GM19025 (cell line): ENCODE measurements at regions not wholly inside any gene's neighbourhood (a gene's known extent, or its start where the extent isn't known, plus 50 kb on each side); places are given as distances from the start of the nearest gene placed in this dataset.

ENCODE experiments used
- ATAC-seq: cut with Tn5 transposase; IDR thresholded peaks from one replicate; pipeline ENCODE4 v1.9.1; 2021; ENCODE audit warnings: mild to moderate bottlenecking, low read depth, moderate library complexity; ENCODE audit not compliant: unreplicated experiment

DNA sequence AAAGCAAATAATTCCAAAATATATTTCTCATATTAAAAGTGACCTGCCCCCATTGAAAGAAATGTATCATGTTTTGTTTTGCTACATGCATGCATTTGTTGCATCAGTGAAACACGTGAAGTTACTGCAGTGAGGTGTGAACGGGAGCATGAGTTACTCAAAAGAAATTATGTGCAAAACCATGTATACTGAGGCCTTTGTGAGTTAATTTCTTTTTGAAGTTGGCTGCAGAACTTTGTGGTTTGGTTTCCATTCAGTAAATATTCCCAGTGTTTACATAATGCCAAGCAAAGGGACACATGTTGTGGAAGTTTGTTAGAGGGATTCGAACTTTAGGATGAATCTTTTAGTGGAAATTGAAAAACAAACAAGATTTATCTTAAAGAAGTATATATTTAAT is 619.4 kb upstream of the ADAMTS5 start:
- no peak for ATAC-seq

DNA sequence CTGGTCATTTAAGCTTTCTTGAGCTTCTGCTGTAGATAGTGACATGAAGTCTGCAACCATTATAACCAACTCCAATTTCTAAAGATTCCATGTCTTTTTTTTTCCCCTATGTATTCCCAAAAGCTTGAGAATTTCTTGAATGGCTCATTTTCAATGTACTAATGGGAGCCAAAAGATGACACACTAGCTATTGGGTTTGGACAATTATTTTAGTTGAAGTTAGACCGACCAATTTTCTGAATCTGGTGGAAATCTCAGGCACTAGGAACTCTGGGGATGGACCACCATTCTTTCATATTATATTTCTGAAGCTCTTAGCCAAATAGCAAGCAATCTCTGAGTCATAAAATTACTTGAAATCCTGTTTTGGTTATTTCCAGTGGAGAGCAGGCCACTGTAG is 617.4 kb upstream of the ADAMTS5 start:
- ATAC-seq = no peak

DNA sequence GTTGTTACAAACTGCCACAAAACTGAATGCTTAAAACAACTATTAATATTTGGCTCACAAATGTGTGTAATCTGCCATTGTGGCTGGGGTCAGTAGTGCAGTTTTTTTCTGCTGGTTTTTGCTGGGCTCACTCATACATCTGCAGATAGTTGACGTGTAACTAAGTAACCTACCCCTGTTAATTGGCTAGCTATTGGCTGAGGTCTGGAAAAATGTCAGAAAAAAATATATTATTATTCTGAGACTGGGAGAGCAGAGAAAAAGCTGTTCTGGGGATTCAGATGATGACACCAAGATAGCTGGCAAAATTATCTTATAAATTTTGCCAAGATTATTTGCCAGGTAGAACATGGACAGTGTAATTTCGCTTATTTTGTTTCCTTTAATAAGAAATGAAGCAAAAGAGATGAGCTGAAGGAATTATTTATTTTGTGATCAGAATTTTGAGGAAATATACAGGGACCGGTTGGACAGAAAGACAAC is 616.1 kb upstream of the ADAMTS5 start:
- ATAC-seq = no peak

DNA sequence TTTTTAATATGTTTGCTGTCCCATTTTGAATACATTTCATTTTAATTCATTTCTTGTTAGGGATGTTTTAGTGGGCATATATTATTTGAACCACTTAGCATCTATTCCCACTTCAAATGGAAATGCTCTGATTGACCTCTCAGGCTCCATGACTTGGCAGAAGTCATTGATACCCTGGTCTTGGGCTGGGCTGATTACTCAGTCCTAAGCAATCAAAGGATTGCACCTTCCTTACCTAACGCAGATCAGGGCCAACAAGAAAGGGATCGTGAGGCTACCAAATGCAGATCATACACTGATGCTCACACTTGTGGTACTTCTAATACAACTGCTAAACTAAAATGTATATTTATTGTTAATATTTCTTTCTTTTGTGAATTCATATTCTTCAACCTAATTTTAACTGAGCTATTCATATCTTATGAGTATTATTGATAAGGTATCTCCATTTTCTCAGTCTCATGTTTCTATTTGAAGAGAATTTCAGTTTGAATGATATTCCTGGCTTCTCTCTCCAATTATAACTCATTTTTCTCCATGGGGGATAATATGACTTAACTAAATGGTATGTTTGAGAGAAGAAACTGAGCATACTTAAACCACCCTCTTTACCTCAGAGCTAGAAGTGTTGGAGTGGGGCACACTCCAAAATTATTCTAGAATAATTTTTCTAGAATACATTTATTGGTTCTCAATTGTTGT is 615.5 kb upstream of the ADAMTS5 start:
- ATAC-seq = no peak

DNA sequence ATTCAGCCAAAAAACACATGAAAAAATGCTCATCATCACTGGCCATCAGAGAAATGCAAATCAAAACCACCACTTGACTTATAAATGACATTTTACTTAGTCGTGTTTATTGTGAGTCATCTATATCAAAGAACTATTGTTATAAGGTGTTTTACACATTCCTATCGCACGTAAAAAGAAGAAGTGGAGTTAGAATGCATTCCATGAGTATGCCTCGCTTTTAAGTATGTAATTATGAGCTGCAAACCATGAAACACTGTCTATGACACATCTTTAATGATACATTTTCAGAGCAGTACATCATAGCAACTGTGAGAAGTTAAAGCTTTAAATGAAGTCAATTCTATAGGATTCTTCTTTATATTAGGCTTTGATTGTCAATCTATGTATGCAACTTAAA is 614.3 kb upstream of the ADAMTS5 start:
- ATAC-seq = no peak

DNA sequence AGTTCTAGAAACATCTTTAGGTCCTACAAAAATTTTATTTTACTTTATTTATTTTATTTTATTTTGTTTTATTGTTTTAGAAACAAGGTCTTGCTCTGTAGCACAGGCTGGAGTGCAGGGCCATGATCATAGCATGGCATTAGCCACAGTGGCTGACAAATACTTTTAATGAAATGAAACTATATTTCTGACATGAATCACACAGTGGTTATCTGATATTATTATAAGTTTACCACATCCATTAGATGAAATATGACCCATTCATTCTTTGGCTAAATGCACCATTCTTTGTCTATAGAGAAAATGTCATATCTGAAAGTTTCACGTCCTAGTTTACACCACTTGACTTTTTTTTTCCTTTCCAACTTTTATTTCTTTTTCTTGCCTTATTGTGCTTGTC is 613.4 kb upstream of the ADAMTS5 start:
- ATAC-seq = no peak

DNA sequence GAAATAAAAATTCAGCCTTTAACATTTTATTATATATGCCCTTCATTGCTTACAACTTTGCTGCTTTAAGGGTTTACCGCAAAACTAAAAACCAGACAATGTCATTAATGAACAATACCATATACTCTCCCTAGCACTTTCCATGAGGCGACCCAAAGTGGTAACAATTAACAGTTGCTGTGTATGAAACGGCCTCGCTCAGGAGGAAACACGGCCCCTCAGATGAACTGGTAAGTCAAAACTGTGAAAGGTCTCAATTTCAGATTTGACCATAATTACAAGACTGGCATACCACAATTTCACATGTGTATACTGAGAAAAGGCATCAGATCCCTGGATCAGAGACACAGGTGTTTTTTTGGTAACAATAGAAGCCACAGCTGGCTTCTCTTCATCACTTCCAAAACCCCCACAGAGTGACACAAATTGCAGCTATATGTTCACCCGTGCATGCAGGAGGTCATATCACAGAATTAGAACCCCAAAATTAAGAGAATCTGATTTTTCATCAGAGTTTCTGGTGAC is 611.9 kb upstream of the ADAMTS5 start:
- ATAC-seq = no peak

DNA sequence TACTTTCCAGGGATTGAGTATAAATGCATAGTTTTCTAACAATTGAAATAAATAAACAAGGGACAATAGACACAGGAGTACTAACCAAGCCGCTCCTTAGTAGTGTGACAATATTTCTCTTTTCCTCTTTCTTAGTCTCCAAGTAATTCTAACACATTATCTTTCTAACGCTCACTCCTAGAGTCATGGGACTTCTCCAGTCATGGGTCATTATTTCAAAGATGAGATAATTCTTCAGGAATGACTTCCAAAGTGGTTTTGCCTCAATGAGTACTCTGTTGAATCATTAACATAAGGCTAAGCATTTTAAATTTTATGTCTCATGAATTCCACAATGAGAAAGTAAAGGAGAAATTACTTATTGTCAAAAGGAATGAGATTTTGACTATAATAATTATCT is 605.8 kb upstream of the ADAMTS5 start:
- no peak for ATAC-seq

DNA sequence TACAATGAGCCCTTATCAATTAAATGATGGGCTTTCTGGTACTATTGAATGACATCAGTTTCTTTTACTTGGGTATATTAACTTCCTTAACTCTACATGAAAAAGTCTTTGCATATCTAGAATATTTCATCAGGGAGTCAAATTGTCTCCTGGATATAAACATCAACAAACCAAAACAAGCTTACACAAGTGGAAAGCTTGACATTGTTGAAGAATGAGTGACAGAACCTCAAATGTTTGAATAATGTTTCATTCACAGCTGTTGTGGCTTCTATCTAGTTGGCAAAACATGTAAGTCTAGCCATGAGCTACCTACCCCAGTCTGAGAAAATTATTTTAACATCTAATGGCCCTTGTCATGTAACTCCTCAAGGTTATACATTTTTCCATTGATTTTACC is 604.8 kb upstream of the ADAMTS5 start:
- ATAC-seq = no peak

DNA sequence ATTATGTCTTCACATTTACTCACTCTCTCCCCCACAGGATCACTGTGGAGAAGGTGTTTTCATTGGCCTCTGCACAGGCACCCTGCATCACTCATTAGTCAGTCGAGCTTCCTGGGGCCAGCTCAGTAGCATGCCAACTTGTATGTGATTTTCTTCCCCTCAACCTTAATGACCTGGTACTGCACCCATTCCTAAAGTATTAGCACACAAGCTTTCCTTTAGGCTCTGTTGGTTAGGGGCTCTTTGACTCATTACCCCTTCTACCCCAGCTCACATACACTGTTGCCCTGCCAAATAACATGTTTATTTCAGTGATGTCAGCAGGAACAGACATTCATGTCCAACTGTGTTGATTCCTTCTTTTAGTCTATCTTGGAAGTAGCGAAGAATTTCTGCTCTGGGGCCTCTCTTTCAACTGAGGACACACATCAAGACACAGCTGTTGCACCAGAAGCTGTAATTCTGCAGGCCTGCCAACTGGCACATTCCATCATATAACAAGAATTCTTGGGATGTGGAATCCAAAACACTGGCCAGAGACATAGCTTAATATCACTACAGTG is 603.5 kb upstream of the ADAMTS5 start:
- no peak for ATAC-seq

DNA sequence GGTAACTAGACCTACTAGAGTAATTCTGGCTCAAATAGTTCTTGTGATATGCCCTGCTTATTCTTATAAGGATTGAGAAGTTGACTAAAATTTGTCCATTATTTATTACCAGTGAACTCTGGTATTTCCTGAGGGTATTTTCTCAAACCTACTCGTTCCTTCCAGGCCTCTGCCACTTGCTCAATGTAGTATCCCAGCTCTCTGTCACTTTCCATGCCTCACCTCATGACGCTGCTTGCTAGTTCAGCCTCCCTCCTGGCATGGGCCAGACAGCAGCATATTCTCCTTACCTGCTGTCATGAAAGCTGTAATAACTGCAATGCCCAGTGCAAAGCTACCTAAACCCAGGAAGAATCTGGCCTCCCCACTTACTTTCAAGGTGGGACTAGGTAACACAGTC is 602.9 kb upstream of the ADAMTS5 start:
- ATAC-seq = no peak

DNA sequence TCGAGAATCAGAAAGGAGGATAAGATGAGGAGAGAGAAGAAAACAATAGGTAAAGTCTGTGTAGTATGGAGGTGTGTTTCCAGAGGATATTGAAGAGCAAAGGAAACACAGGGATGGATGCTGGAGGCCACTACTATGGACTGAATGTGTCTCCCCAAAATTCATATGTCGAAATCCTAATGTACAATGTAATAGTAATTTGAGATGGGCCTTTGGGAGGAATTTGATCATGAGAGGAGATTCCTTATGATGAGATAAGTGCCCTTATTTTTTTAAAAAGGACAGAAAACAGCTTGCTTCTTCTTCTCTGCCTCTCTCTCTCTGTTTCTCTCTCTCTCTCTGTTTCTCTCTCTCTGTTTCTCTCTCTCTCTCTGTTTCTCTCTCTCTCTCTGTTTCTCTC is 602.2 kb upstream of the ADAMTS5 start:
- no peak for ATAC-seq

DNA sequence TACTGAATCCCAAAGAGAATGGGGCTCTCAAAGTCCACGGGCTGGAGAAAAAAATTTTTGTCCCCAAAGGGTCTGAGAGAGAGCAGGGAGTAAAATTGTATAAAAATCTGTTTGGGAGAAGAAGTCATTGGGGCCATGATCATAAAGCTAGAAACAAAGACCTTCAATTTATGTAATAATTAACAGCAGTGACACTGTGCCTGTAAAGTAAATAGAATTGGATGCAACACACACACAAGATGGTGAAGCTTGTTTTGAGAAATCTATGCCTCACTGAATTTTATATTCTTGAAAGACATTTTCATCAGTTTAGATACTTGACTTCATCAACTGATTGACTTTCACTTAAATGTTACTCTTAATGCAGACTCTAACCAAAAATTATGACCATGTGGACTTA is 600.5 kb upstream of the ADAMTS5 start:
- ATAC-seq = no peak

DNA sequence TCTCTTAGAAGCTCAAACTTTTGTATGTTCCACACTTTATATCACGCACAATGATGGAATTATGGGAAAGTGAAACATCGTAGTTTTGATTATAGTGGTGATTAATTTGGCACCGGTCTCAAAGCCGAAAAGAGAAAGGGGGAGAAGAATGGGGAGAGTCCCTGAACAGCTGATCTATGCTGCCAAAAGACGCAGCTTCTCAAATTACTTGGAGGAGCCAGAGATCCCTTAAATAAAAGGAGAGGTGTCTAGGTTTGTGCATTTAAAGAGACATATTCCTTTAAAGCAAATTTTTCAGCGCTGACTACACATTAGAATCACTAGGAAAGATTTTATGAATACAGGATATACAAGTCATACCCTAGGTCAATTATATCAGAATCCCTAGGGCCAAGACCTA is 599.6 kb upstream of the ADAMTS5 start:
- no peak for ATAC-seq

DNA sequence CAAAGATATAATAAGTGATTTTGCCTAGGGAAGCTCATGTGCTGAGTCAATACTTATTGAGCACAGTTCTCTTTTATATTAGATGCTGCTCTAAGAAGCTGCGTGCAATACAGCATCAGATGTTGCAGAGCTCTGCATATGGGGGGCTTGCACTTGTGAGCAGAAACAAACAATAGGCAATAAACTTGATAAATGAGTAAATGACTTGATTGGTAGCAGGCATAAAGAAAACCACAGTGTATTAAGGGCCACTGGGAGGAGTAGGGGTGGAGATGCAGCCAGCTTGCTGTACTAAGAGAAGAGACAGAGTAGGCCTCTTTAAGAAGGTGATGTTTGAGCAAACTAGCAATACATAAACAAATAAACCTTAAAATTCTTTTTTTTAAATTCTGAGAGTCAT is 598.5 kb upstream of the ADAMTS5 start:
- no peak for ATAC-seq

DNA sequence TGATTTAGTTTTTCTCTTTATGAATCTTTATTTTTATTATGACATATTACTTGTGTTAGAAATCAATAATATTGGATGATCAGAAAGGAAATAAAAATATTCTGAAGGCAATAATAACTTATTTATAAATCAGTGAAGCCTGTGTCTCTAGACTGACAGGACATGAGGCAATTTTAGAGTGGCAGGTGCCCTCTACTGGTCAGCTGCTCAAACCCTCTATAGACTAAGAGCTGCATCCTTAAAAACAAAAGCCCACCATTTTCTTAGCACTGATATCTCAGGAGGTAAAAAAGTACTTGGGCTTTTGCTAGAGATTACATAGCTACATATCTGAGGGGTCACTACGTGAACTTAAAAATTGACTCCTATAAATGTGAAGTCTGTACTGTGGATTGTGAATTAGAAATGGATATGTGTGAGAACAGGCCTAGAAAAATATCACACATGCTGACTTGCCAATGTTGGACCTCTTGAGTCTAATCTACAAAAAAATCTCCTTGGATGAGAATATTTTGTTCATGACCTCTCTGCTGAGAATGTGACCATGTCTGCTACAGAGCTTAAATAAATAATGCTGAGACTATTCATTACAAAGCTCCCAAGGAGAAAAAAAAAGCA is 597.9 kb upstream of the ADAMTS5 start:
- ATAC-seq = no peak

DNA sequence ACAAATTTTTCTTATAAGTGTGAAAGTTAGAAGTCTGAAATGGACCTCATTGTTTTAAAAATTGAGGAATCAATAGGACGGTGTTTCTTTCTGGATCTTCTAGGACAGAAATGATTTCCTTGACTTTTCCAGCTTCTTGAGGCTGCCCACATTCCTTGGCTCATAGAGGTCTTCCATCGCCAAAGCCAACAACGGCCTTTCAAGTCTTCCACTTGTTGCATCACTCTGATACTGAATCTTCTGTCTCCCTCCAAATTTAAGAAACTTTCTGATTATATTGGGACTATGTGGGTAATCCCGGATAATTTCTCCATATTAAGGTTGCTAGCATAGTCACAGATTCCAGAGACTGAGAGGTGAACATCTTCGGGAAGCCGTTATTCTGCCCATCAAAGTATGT is 595.4 kb upstream of the ADAMTS5 start:
- no peak for ATAC-seq

DNA sequence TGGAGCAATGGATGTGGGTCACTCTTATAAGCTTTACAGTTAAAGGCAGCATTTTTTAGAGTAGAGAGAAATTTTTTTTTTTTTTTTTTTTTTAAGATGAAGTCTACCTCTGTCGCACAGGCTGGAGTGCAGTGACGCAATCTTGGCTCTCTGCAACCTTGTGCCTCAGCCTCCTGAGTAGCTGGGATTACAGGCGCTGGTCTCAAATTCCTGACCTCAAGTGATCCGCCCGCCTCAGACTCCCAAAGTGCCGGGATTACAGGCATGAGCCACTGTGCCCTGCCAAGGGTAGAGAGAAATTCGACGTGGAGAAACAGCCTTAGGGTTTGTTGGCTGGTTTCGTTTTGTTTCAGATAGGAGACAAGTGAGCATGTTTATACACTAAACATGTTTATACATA is 594.2 kb upstream of the ADAMTS5 start:
- no peak for ATAC-seq

DNA sequence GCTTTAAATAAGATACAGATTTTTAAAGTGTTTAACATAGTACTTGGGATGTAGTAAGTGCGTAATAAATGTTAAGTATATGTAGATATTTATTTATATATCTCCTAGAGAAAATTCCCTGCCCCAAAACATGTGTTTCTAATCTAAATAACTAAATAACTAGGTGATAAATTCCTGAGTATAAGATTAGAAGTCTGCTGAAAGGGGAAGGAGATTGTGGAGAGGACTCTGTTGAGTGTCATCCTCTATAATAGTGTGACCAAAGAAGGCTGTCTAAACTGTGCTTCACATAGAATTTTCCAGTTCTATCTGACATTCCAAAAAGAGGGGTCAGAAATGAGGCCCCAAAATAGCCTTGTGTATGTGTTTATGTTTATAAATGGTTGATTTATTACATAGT is 590.5 kb upstream of the ADAMTS5 start:
- no peak for ATAC-seq

DNA sequence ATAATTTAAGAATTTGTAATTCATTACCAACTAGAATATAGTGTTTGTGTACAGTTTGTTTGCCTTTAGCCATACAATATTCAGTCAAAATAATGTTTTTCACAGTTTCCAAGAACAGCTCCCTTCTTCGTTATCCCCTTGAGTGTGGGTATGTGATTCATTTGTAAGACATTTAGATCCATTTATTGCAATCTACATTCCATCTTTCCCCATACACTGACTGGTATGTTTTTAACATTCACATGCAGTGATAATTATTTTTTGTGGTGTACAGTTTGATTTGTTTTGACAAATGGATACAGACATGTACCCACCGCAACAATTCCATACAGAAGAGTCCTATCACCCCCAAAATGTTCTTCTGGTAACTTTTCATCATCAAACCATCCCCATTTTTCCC is 589.1 kb upstream of the ADAMTS5 start:
- ATAC-seq = no peak

DNA sequence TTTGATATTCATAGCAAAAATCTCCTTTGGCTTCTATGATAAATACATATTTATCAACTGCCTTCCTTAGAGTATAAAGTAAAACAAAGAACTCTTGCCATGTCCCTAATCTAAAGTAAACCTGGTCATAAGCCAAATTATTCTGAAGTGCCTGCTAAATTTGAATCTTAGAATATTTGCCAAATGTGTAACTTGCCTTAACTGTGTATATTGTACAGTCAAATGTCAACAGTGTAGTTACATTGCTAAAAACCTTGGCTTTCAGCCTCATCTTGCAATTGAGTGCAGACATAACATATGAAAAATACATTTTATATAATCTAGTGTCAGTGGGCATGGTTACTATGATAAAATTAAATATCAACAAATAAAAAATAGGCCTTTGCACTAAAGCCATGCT is 583.4 kb upstream of the ADAMTS5 start:
- ATAC-seq = no peak

DNA sequence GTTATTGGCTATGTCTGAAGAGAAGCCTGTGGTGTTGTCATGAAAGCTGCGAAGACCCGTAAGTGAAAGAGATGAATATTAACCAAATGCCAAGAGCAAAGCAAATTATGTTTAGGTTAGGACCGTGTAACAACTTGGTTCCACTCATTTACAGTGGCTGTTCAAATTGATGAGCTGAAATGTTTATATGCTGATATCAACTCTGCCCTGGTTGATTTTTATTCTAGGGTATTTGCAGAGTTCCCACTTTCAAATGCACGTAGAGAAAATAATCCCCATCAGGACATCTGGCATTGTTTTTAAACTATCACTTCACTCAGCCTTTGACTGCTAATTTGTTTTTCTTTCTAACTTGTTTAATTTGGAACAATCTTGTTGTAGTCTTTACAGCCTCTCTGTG is 581.6 kb upstream of the ADAMTS5 start:
- ATAC-seq = no peak
